Tibial nerve (tissue), 4 donors: ENCODE measurements at regions not wholly inside any gene's neighbourhood (a gene's known extent, or its start where the extent isn't known, plus 50 kb on each side); places are given as distances from the start of the nearest gene placed in this dataset.

Experiments
- CTCF ChIP-seq, 5 experiments: fragments of 200-600 bp in 3 of 5; fragments of 450-650 bp in 2 of 5; sonication (generic) in 3 of 5; IDR thresholded peaks; one replicate each; pipeline ENCODE4 v1.5.1; 2016 to 2019; ENCODE audit warnings: antibody characterized with exemption in 5 of 5, mild to moderate bottlenecking in 3 of 5, moderate library complexity in 2 of 5
- EP300 ChIP-seq, 2 donors: sonication (generic); formaldehyde crosslinking; IDR thresholded peaks; one replicate each; pipeline ENCODE4 v1.6.1; 2017; ENCODE audit warnings: antibody characterized with exemption in 2 of 2, mild to moderate bottlenecking in 1 of 2

- TF ChIP-seq CTCF (IDR thresholded peaks at IDR 0.05), result no peak
- no peak for TF ChIP-seq EP300 (IDR thresholded peaks at IDR 0.05)
These were observed 85.1 kb upstream of the CNKSR3 start for GRCh38 chr6:154595538-154595937.
